Panc1 (cell line): ENCODE measurements at regions not wholly inside any gene's neighbourhood (a gene's known extent, or its start where the extent isn't known, plus 50 kb on each side); places are given as distances from the start of the nearest gene placed in this dataset.

Experiments
- ATAC-seq: fragments of 200-7000 bp; cut with Tn5 transposase; 2 replicates; pipeline ENCODE4 v1.9.1; 2020; ENCODE audit warnings: mild to moderate bottlenecking, moderate library complexity
- BruUV-seq: library from RNA; stranded (reverse); fragments of 400-500 nt; replicated peaks from 2 replicates; lab custom pipeline; 2021; lab: Mats Ljungman, UMichigan
- CTCF ChIA-PET: fragments of 300-600 bp; sonication (Branson Sonifier 250); formaldehyde crosslinking; loops from one replicate; lab custom pipeline; 2022; ENCODE audit warnings: antibody characterized with exemption; lab: Charles Lee
- POLR2A ChIA-PET: fragments of 300-600 bp; sonication (Branson Sonifier 250); formaldehyde crosslinking; loops from one replicate; lab custom pipeline; 2022; ENCODE audit warnings: antibody characterized with exemption; lab: Charles Lee
- DNase-seq: peaks from one replicate; pipeline ENCODE4 v3.0.0-alpha.2; 2010; ENCODE audit warnings: low read depth, low spot score
- H3K27ac ChIP-seq: 2 replicates; pipeline ENCODE4 v1.5.1; 2011; ENCODE audit warnings: mild to moderate bottlenecking, low read length, inconsistent platforms
- H3K27me3 ChIP-seq: fragments of 200-500 bp; sonication (Bioruptor generic); 2 replicates; pipeline ENCODE4 v1.6.0; 2014; ENCODE audit warnings: low read length, inconsistent platforms; ENCODE audit not compliant: control insufficient read depth, insufficient read depth
- H3K36me3 ChIP-seq: fragments of 200-500 bp; sonication (Bioruptor generic); 2 replicates; pipeline ENCODE4 v1.5.1; 2014; ENCODE audit warnings: inconsistent platforms, mild to moderate bottlenecking, low read length, moderate library complexity; ENCODE audit not compliant: control insufficient read depth, insufficient read depth
- H3K4me1 ChIP-seq: 2 replicates; pipeline ENCODE4 v1.5.1; 2011; ENCODE audit warnings: inconsistent platforms, mild to moderate bottlenecking, low read length, moderate library complexity; ENCODE audit not compliant: control insufficient read depth, insufficient read depth
- H3K4me3 ChIP-seq, 2 experiments: 2 replicates each; pipeline ENCODE4 v1.5.1; 2011 to 2012; ENCODE audit warnings: low read depth in 2 of 2, low read length in 2 of 2, mild to moderate bottlenecking in 2 of 2, inconsistent platforms in 1 of 2, moderate library complexity in 1 of 2
- H3K9me3 ChIP-seq: fragments of 200-500 bp; sonication (Bioruptor generic); 2 replicates; pipeline ENCODE4 v1.5.1; 2014; ENCODE audit warnings: low read depth, mild to moderate bottlenecking, inconsistent platforms, low read length, moderate library complexity; ENCODE audit not compliant: control insufficient read depth, insufficient read depth
- POLR2AphosphoS5 ChIP-seq: IDR thresholded peaks from 2 replicates; pipeline ENCODE4 v1.6.1; 2012; ENCODE audit warnings: mild to moderate bottlenecking, low read depth, low read length, moderate library complexity
- SIN3A ChIP-seq: IDR thresholded peaks from 2 replicates; pipeline ENCODE4 v1.6.1; 2012; ENCODE audit warnings: low read depth, mild to moderate bottlenecking, low read length, moderate library complexity, borderline replicate concordance; ENCODE audit not compliant: insufficient read depth
- TCF7L2 ChIP-seq: IDR thresholded peaks from 2 replicates; pipeline ENCODE4 v1.6.1; 2011; ENCODE audit warnings: mild to moderate bottlenecking, low read depth, low read length, inconsistent platforms
- in situ Hi-C: cut with HindIII; loops from 2 replicates; pipeline ENCODE4 v1.10.0; 2016; ENCODE audit warnings: low sequenced_read_pairs, low pct_unique_long_range_greater_than_20kb
- intact Hi-C: fragments of 100-400 bp; cut with micrococcal nuclease; formaldehyde crosslinking; loops from one replicate; pipeline ENCODE4 v1.10.0; 2022; ENCODE audit not compliant: unreplicated experiment
- TF ChIP-seq, protein P1 (sequence below): fragments of 450-650 bp; IDR thresholded peaks from 2 replicates; pipeline ENCODE4 v1.5.1; 2017; ENCODE audit warnings: mild to moderate bottlenecking
- TF ChIP-seq, protein P2 (sequence below), 2 experiments: IDR thresholded peaks; 2 replicates each; pipeline ENCODE4 v1.6.1; 2011 to 2012; ENCODE audit warnings: low read depth in 2 of 2, control low read depth in 1 of 2, low read length in 1 of 2, mild to moderate bottlenecking in 1 of 2, moderate library complexity in 1 of 2; ENCODE audit not compliant: insufficient read depth in 1 of 2

DNA sequence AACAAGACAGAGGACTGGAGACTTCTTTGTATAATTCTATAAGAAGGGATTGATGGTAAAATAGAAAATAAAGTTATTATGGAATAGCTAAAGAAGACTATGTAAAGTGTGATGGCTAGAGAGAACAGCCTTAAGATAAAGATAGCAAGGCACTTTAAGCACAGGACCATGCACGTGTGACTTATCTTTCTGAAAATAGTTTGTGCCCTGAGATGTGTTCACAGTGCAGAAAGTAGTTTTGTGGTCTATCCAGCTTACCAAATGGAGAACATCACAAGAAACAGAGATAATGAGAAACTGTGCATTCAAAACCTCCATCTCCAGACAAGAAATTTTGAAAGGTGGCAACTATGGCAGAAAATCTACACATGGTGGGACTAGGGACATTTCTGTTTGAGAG is 213.3 kb downstream of the PARM1 start:
- BruUV-seq = no TSS peak
- H3K9me3 ChIP-seq = no peaks in the 10 kb centered on the region
- ChIA-PET CTCF (no interaction called here), POLR2A (no interaction called here)
- H3K4me1 ChIP-seq = no peaks in the 10 kb centered on the region
- ATAC-seq (no peak), DNase-seq (no peak)
- H3K27ac ChIP-seq = no peak overlapping the region
- no peaks in the 10 kb centered on the region for H3K36me3 ChIP-seq
- intact Hi-C loops = no loop called here
- in situ Hi-C loops = no loop called here
- no peaks in the 10 kb centered on the region for H3K27me3 ChIP-seq
- TF ChIP-seq SIN3A (no peak), POLR2AphosphoS5 (no peak), TCF7L2 (no peak)
- TF ChIP-seq, protein P1, sequence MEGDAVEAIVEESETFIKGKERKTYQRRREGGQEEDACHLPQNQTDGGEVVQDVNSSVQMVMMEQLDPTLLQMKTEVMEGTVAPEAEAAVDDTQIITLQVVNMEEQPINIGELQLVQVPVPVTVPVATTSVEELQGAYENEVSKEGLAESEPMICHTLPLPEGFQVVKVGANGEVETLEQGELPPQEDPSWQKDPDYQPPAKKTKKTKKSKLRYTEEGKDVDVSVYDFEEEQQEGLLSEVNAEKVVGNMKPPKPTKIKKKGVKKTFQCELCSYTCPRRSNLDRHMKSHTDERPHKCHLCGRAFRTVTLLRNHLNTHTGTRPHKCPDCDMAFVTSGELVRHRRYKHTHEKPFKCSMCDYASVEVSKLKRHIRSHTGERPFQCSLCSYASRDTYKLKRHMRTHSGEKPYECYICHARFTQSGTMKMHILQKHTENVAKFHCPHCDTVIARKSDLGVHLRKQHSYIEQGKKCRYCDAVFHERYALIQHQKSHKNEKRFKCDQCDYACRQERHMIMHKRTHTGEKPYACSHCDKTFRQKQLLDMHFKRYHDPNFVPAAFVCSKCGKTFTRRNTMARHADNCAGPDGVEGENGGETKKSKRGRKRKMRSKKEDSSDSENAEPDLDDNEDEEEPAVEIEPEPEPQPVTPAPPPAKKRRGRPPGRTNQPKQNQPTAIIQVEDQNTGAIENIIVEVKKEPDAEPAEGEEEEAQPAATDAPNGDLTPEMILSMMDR = no peak
- TF ChIP-seq, protein P2, sequence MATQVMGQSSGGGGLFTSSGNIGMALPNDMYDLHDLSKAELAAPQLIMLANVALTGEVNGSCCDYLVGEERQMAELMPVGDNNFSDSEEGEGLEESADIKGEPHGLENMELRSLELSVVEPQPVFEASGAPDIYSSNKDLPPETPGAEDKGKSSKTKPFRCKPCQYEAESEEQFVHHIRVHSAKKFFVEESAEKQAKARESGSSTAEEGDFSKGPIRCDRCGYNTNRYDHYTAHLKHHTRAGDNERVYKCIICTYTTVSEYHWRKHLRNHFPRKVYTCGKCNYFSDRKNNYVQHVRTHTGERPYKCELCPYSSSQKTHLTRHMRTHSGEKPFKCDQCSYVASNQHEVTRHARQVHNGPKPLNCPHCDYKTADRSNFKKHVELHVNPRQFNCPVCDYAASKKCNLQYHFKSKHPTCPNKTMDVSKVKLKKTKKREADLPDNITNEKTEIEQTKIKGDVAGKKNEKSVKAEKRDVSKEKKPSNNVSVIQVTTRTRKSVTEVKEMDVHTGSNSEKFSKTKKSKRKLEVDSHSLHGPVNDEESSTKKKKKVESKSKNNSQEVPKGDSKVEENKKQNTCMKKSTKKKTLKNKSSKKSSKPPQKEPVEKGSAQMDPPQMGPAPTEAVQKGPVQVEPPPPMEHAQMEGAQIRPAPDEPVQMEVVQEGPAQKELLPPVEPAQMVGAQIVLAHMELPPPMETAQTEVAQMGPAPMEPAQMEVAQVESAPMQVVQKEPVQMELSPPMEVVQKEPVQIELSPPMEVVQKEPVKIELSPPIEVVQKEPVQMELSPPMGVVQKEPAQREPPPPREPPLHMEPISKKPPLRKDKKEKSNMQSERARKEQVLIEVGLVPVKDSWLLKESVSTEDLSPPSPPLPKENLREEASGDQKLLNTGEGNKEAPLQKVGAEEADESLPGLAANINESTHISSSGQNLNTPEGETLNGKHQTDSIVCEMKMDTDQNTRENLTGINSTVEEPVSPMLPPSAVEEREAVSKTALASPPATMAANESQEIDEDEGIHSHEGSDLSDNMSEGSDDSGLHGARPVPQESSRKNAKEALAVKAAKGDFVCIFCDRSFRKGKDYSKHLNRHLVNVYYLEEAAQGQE (IDR thresholded peaks at IDR 0.05; ENCODE audit: insufficient read depth in 1 of 2, low read depth in 2 of 2, low read length in 1 of 2) = no peak
- no peak overlapping the region for H3K4me3 ChIP-seq

DNA sequence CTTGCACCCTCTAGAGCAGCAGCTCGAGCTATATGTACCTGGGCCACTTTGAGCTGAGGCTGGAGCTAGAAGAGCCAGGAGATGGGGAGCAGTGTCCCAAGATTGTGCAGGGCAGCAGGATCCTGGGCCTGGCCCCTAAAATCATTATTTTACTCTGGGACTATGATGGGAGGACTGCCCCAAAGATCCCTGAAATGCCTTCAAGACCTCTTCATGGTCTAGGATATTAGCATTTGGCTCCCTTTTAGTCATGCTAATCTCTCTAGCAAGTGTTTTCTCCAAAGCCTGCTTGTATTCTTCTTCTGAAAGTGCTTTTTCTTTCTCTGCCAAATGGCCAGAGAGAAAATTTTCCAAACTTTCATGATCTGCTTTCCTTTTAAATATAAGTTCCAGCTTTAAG is 211.6 kb downstream of the PARM1 start:
- DNase-seq (no peak), ATAC-seq (no peak)
- TF ChIP-seq SIN3A = no peak
- TF ChIP-seq POLR2AphosphoS5 = no peak
- TF ChIP-seq, protein P1 = no peak
- no peak for TF ChIP-seq TCF7L2
- TF ChIP-seq, protein P2 (IDR thresholded peaks at IDR 0.05; ENCODE audit: insufficient read depth in 1 of 2, low read depth in 2 of 2, low read length in 1 of 2) = no peak
- Histone ChIP-seq H3K27me3 (no peaks in the 10 kb centered on the region), H3K36me3 (no peaks in the 10 kb centered on the region), H3K27ac (no peak overlapping the region), H3K9me3 (no peaks in the 10 kb centered on the region), H3K4me1 (no peaks in the 10 kb centered on the region), H3K4me3 (no peak overlapping the region)
- CTCF ChIA-PET = no interaction called here
- intact Hi-C loops (no loop called here), in situ Hi-C loops (no loop called here)
- no TSS peak for BruUV-seq
- POLR2A ChIA-PET = no interaction called here
